ENCODE measurements at regions not wholly inside any gene's neighbourhood (a gene's known extent, or its start where the extent isn't known, plus 50 kb on each side); places are given as distances from the start of the nearest gene placed in this dataset.
"Not testable (repeated sequence)": the region's sequence is repeated elsewhere in the genome, so short reads cannot be mapped to it uniquely, and the experiment has no call there.

GRCh38 chr3:177622982-177623617, 425.8 kb upstream of the TBL1XR1 start:
- ChIA-PET POLR2A (ENCODE audit: low non-redundant PET) (no interaction called here), CTCF (no interaction called here)
- Histone ChIP-seq H3K27me3 (replicated peaks; ENCODE audit: insufficient read depth, low read depth, low read length, poor library complexity) (no peaks in the 10 kb centered on the region), H3K9me3 (ENCODE audit: low read depth, low read length, poor library complexity, severe bottlenecking) (no peaks in the 10 kb centered on the region), H3K4me1 (ENCODE audit: insufficient read depth, low read length, poor library complexity, severe bottlenecking) (peaks cover 23% of the 10 kb centered on the region), H3K4me3 (ENCODE audit: low read depth, low read length, poor library complexity, severe bottlenecking) (no peak overlapping the region), H3K36me3 (ENCODE audit: insufficient read depth, low read length, poor library complexity, severe bottlenecking) (no peaks in the 10 kb centered on the region), H3K27ac (ENCODE audit: low read depth, low read length, poor library complexity, severe bottlenecking) (no peak overlapping the region)
- no peak for DNase-seq (ENCODE audit: low spot score)
- TF ChIP-seq CTCF (conservative IDR thresholded peaks at IDR 0.05; ENCODE audit: low read depth, low read length) (no peak), EZH2 (IDR thresholded peaks at IDR 0.05; ENCODE audit: borderline replicate concordance, low read depth, low read length, poor library complexity, severe bottlenecking) (no peak)
- no TSS peak for BruUV-seq (replicated peaks)
- intact Hi-C loops (cut with micrococcal nuclease; ENCODE audit: unreplicated experiment) = no loop called here

GRCh38 chr3:177624528-177625495, 427.5 kb upstream of the TBL1XR1 start:
- no TSS peak for BruUV-seq (replicated peaks)
- H3K4me3 ChIP-seq (ENCODE audit: low read depth, low read length, poor library complexity, severe bottlenecking) = no peak overlapping the region
- H3K9me3 ChIP-seq (ENCODE audit: low read depth, low read length, poor library complexity, severe bottlenecking) = no peaks in the 10 kb centered on the region
- TF ChIP-seq EZH2 (IDR thresholded peaks at IDR 0.05; ENCODE audit: borderline replicate concordance, low read depth, low read length, poor library complexity, severe bottlenecking) (no peak), CTCF (conservative IDR thresholded peaks at IDR 0.05; ENCODE audit: low read depth, low read length) (no peak)
- ChIA-PET POLR2A (ENCODE audit: low non-redundant PET) (no interaction called here), CTCF (no interaction called here)
- no peak for DNase-seq (ENCODE audit: low spot score)
- no peaks in the 10 kb centered on the region for H3K27me3 ChIP-seq (replicated peaks; ENCODE audit: insufficient read depth, low read depth, low read length, poor library complexity)
- no peaks in the 10 kb centered on the region for H3K36me3 ChIP-seq (ENCODE audit: insufficient read depth, low read length, poor library complexity, severe bottlenecking)
- intact Hi-C loops (cut with micrococcal nuclease; ENCODE audit: unreplicated experiment) = no loop called here
- H3K27ac ChIP-seq (ENCODE audit: low read depth, low read length, poor library complexity, severe bottlenecking) = no peak overlapping the region
- peaks cover 9% of the 10 kb centered on the region for H3K4me1 ChIP-seq (ENCODE audit: insufficient read depth, low read length, poor library complexity, severe bottlenecking)

- TF ChIP-seq CTCF (conservative IDR thresholded peaks at IDR 0.05; ENCODE audit: low read depth, low read length) (no peak), EZH2 (IDR thresholded peaks at IDR 0.05; ENCODE audit: borderline replicate concordance, low read depth, low read length, poor library complexity, severe bottlenecking) (no peak)
- no peak overlapping the region for H3K27ac ChIP-seq (ENCODE audit: low read depth, low read length, poor library complexity, severe bottlenecking)
- ChIA-PET CTCF (no interaction called here), POLR2A (ENCODE audit: low non-redundant PET) (no interaction called here)
- H3K36me3 ChIP-seq (ENCODE audit: insufficient read depth, low read length, poor library complexity, severe bottlenecking) = no peaks in the 10 kb centered on the region
- BruUV-seq (replicated peaks) = no TSS peak
- H3K9me3 ChIP-seq (ENCODE audit: low read depth, low read length, poor library complexity, severe bottlenecking) = no peaks in the 10 kb centered on the region
- no peak for DNase-seq (ENCODE audit: low spot score)
- H3K4me1 ChIP-seq (ENCODE audit: insufficient read depth, low read length, poor library complexity, severe bottlenecking) = peaks cover 9% of the 10 kb centered on the region
- no peak overlapping the region for H3K4me3 ChIP-seq (ENCODE audit: low read depth, low read length, poor library complexity, severe bottlenecking)
- H3K27me3 ChIP-seq (replicated peaks; ENCODE audit: insufficient read depth, low read depth, low read length, poor library complexity) = no peaks in the 10 kb centered on the region
- intact Hi-C loops (cut with micrococcal nuclease; ENCODE audit: unreplicated experiment) = no loop called here
Measured at GRCh38 chr3:177626045-177626444, 428.8 kb upstream of the TBL1XR1 start.

- H3K36me3 ChIP-seq (ENCODE audit: insufficient read depth, low read length, poor library complexity, severe bottlenecking); BruUV-seq (replicated peaks); intact Hi-C loops (cut with micrococcal nuclease; ENCODE audit: unreplicated experiment); POLR2A ChIA-PET (ENCODE audit: low non-redundant PET); H3K4me3 ChIP-seq (ENCODE audit: low read depth, low read length, poor library complexity, severe bottlenecking); DNase-seq (ENCODE audit: low spot score); H3K9me3 ChIP-seq (ENCODE audit: low read depth, low read length, poor library complexity, severe bottlenecking); H3K4me1 ChIP-seq (ENCODE audit: insufficient read depth, low read length, poor library complexity, severe bottlenecking); CTCF ChIA-PET; H3K27me3 ChIP-seq (replicated peaks; ENCODE audit: insufficient read depth, low read depth, low read length, poor library complexity); H3K27ac ChIP-seq (ENCODE audit: low read depth, low read length, poor library complexity, severe bottlenecking): not testable (repeated sequence)
Measured at GRCh38 chr3:177628095-177628719, 430.9 kb upstream of the TBL1XR1 start.

Measured in A673 (cell line).